MM.1S (cell line): ENCODE measurements at regions not wholly inside any gene's neighbourhood (a gene's known extent, or its start where the extent isn't known, plus 50 kb on each side); places are given as distances from the start of the nearest gene placed in this dataset.

Source experiments
- DNase-seq: peaks from one replicate; pipeline ENCODE4 v3.0.0-alpha.2; 2015
- H2AFZ ChIP-seq: fragments of 300-600 bp; sonication (generic); 2 replicates; pipeline ENCODE4 v1.6.0; 2016; ENCODE audit warnings: antibody characterized with exemption, low read length
- H3F3A ChIP-seq: fragments of 300-600 bp; sonication (generic); 2 replicates; pipeline ENCODE4 v1.6.1; 2016; ENCODE audit warnings: mild to moderate bottlenecking, antibody characterized with exemption, low read length, moderate library complexity, mixed read lengths; ENCODE audit not compliant: insufficient read depth
- H3K27ac ChIP-seq: fragments of 300-600 bp; sonication (generic); 2 replicates; pipeline ENCODE4 v1.5.1; 2016; ENCODE audit warnings: mild to moderate bottlenecking, low read length
- H3K27me3 ChIP-seq: fragments of 300-600 bp; sonication (generic); replicated peaks from 2 replicates; pipeline ENCODE4 v1.6.0; 2016; ENCODE audit warnings: low read length; ENCODE audit not compliant: insufficient read depth
- H3K36me3 ChIP-seq: fragments of 300-600 bp; sonication (generic); replicated peaks from 2 replicates; pipeline ENCODE4 v1.6.1; 2016; ENCODE audit warnings: mild to moderate bottlenecking, low read length, mixed read lengths; ENCODE audit not compliant: insufficient read depth
- H3K4me1 ChIP-seq: fragments of 300-600 bp; sonication (generic); 2 replicates; pipeline ENCODE4 v1.6.1; 2016; ENCODE audit warnings: low read length, mixed read lengths
- H3K4me2 ChIP-seq: fragments of 300-600 bp; sonication (generic); 2 replicates; pipeline ENCODE4 v1.6.0; 2016; ENCODE audit warnings: low read depth, low read length
- H3K4me3 ChIP-seq: fragments of 300-600 bp; sonication (generic); 2 replicates; pipeline ENCODE4 v1.5.1; 2016; ENCODE audit warnings: low read length, mixed read lengths
- H3K79me2 ChIP-seq: fragments of 300-600 bp; sonication (generic); 2 replicates; pipeline ENCODE4 v1.6.1; 2016; ENCODE audit warnings: mixed run types, low read length, mixed read lengths
- H3K9ac ChIP-seq: fragments of 300-600 bp; sonication (generic); 2 replicates; pipeline ENCODE4 v1.6.1; 2016; ENCODE audit warnings: low read length, mixed read lengths
- H3K9me2 ChIP-seq: fragments of 300-600 bp; sonication (generic); replicated peaks from 2 replicates; pipeline ENCODE4 v1.6.1; 2016; ENCODE audit warnings: mild to moderate bottlenecking, low read length, mixed read lengths; ENCODE audit not compliant: insufficient read depth
- H3K9me3 ChIP-seq: fragments of 300-600 bp; sonication (generic); replicated peaks from 2 replicates; pipeline ENCODE4 v1.6.1; 2016; ENCODE audit warnings: mild to moderate bottlenecking, low read length, mixed read lengths; ENCODE audit not compliant: insufficient read depth
- H4K20me1 ChIP-seq: fragments of 300-600 bp; sonication (generic); 2 replicates; pipeline ENCODE4 v1.6.1; 2016; ENCODE audit warnings: mild to moderate bottlenecking, low read length, moderate library complexity, mixed read lengths; ENCODE audit not compliant: insufficient read depth
- CTCF ChIP-seq: fragments of 300-600 bp; sonication (generic); IDR thresholded peaks from 2 replicates; pipeline ENCODE4 v1.5.1; 2016; ENCODE audit warnings: antibody characterized with exemption, low read length, mixed read lengths
- EZH2 ChIP-seq: fragments of 300-600 bp; sonication (generic); optimal IDR thresholded peaks from 2 replicates; pipeline ENCODE3; 2017; ENCODE audit warnings: low read depth, mild to moderate bottlenecking, antibody characterized with exemption, low read length, mixed read lengths
- EZH2phosphoT487 ChIP-seq: fragments of 300-600 bp; sonication (generic); IDR thresholded peaks from 2 replicates; pipeline ENCODE4 v1.6.1; 2018; ENCODE audit warnings: antibody characterized with exemption, low read length

GRCh38 chr16:48479329-48479728, 94.1 kb upstream of the SIAH1 start:
- DNase-seq, result no peak
- H3K36me3 ChIP-seq, result no peaks in the 10 kb centered on the region
- H3K9me3 ChIP-seq, result no peaks in the 10 kb centered on the region
- no peaks in the 10 kb centered on the region for H3K27me3 ChIP-seq
- H3K4me1 ChIP-seq, result no peaks in the 10 kb centered on the region
- H2AFZ ChIP-seq, result no peak overlapping the region
- H3F3A ChIP-seq, result no peaks in the 10 kb centered on the region
- H3K9me2 ChIP-seq, result no peaks in the 10 kb centered on the region
- H3K79me2 ChIP-seq, result no peaks in the 10 kb centered on the region
- H3K9ac ChIP-seq, result no peak overlapping the region
- H4K20me1 ChIP-seq, result no peaks in the 10 kb centered on the region
- no peak for TF ChIP-seq EZH2phosphoT487
- TF ChIP-seq CTCF, result no peak
- TF ChIP-seq EZH2, result no peak
- H3K4me2 ChIP-seq, result no peak overlapping the region
- H3K4me3 ChIP-seq, result no peak overlapping the region
- H3K27ac ChIP-seq, result no peak overlapping the region

- no peaks in the 10 kb centered on the region for H3K9me3 ChIP-seq
- H3F3A ChIP-seq, result no peaks in the 10 kb centered on the region
- DNase-seq, result no peak
- H3K27me3 ChIP-seq, result no peaks in the 10 kb centered on the region
- TF ChIP-seq CTCF (no peak), EZH2 (no peak), EZH2phosphoT487 (no peak)
- H3K4me1 ChIP-seq, result no peaks in the 10 kb centered on the region
- no peaks in the 10 kb centered on the region for H4K20me1 ChIP-seq
- no peaks in the 10 kb centered on the region for H3K9me2 ChIP-seq
- no peaks in the 10 kb centered on the region for H3K36me3 ChIP-seq
- H3K4me3 ChIP-seq, result no peak overlapping the region
- no peak overlapping the region for H3K9ac ChIP-seq
- H3K27ac ChIP-seq, result no peak overlapping the region
- H3K79me2 ChIP-seq, result no peaks in the 10 kb centered on the region
- H2AFZ ChIP-seq, result no peak overlapping the region
- H3K4me2 ChIP-seq, result no peak overlapping the region
These were observed 93.2 kb upstream of the SIAH1 start for GRCh38 chr16:48478393-48478792.

- Histone ChIP-seq H3F3A (no peaks in the 10 kb centered on the region), H3K27ac (no peak overlapping the region), H3K9me3 (no peaks in the 10 kb centered on the region), H3K79me2 (no peaks in the 10 kb centered on the region), H3K9me2 (no peaks in the 10 kb centered on the region), H3K9ac (no peak overlapping the region), H3K27me3 (no peaks in the 10 kb centered on the region), H3K4me3 (no peak overlapping the region), H3K4me1 (no peaks in the 10 kb centered on the region), H3K36me3 (no peaks in the 10 kb centered on the region), H3K4me2 (no peak overlapping the region), H2AFZ (no peak overlapping the region), H4K20me1 (no peaks in the 10 kb centered on the region)
- no peak for TF ChIP-seq EZH2
- TF ChIP-seq EZH2phosphoT487, result no peak
- TF ChIP-seq CTCF, result no peak
- DNase-seq, result no peak
These were observed 86.2 kb upstream of the SIAH1 start for GRCh38 chr16:48471435-48471834.
